ENCODE measurements at regions not wholly inside any gene's neighbourhood (a gene's known extent, or its start where the extent isn't known, plus 50 kb on each side); places are given as distances from the start of the nearest gene placed in this dataset.

- Histone ChIP-seq H3K79me2 (ENCODE audit: insufficient read depth, low read depth, low read length) (no peaks in the 10 kb centered on the region), H3K9me2 (ENCODE audit: insufficient read depth, low read length) (0 out of 2 replicates have a peak, but pooled peaks cover 4% of the 10 kb centered on the region), H3K4me1 (ENCODE audit: insufficient read depth, low read length, poor library complexity, severe bottlenecking) (no peaks in the 10 kb centered on the region), H3K4me3 (ENCODE audit: low read depth, low read length, poor library complexity, severe bottlenecking) (no peak overlapping the region), H3K27ac (ENCODE audit: low read depth, low read length, poor library complexity, severe bottlenecking) (no peak overlapping the region), H2AFZ (ENCODE audit: low read length) (no peak overlapping the region), H3K9me3 (ENCODE audit: low read length) (no peaks in the 10 kb centered on the region), H3K36me3 (ENCODE audit: insufficient read depth, low read length) (no peaks in the 10 kb centered on the region), H3K4me2 (ENCODE audit: low read length) (no peak overlapping the region), H4K20me1 (ENCODE audit: insufficient read depth, low read length) (no peaks in the 10 kb centered on the region)
- no TSS peak for BruUV-seq (replicated peaks)
- no peak for DNase-seq (ENCODE audit: low spot score)
- POLR2A ChIA-PET: no interaction called here
- TF ChIP-seq EZH2phosphoT487 (IDR thresholded peaks at IDR 0.05; ENCODE audit: borderline replicate concordance, low read depth, low read length) (no peak), CTCF (conservative IDR thresholded peaks at IDR 0.05; ENCODE audit: low read length) (no peak)
- CTCF ChIA-PET (ENCODE audit: unreplicated experiment): no interaction called here
- intact Hi-C loops (cut with micrococcal nuclease; ENCODE audit: unreplicated experiment): no loop called here
These were observed 679.9 kb downstream of the NTRK3 start for GRCh38 chr15:87576486-87577176.

DNA sequence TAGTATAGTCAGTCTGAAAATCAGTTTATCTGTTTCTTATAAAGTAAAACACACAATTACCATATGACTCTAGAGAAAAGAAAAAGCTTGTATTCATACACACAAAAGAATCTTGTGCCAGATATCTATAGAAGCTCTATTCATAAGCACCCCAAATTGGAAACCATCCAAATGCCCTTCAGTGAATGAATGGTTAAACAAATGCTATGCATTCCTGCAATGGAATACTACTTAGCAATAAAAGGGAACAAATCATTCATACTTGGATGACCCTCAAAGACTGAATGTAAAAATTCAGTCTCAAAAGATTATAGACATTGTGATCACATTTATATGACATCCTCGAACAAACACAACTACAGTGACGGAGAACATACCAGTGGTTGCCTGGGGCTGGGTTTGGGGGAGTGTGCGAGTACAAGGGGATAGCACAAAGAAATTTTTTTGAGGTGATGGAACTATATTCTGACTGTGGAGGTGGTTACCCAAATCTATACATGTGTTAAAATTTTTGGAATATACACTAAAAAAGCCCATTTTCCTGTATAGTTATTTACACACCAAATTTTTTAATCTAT, 680.6 kb downstream of the NTRK3 start:
- Histone ChIP-seq H3K4me3 (ENCODE audit: low read depth, low read length, poor library complexity, severe bottlenecking) (no peak overlapping the region), H3K4me1 (ENCODE audit: insufficient read depth, low read length, poor library complexity, severe bottlenecking) (no peaks in the 10 kb centered on the region), H3K79me2 (ENCODE audit: insufficient read depth, low read depth, low read length) (no peaks in the 10 kb centered on the region), H3K4me2 (ENCODE audit: low read length) (no peak overlapping the region), H4K20me1 (ENCODE audit: insufficient read depth, low read length) (no peaks in the 10 kb centered on the region), H3K9me2 (ENCODE audit: insufficient read depth, low read length) (0 out of 2 replicates have a peak, but pooled peaks cover 4% of the 10 kb centered on the region), H2AFZ (ENCODE audit: low read length) (no peak overlapping the region), H3K9me3 (ENCODE audit: low read length) (no peaks in the 10 kb centered on the region), H3K36me3 (ENCODE audit: insufficient read depth, low read length) (no peaks in the 10 kb centered on the region), H3K27ac (ENCODE audit: low read depth, low read length, poor library complexity, severe bottlenecking) (no peak overlapping the region)
- no peak for DNase-seq (ENCODE audit: low spot score)
- BruUV-seq (replicated peaks): no TSS peak
- ChIA-PET CTCF (ENCODE audit: unreplicated experiment) (no interaction called here), POLR2A (no interaction called here)
- intact Hi-C loops (cut with micrococcal nuclease; ENCODE audit: unreplicated experiment): no loop called here
- TF ChIP-seq EZH2phosphoT487 (IDR thresholded peaks at IDR 0.05; ENCODE audit: borderline replicate concordance, low read depth, low read length) (no peak), CTCF (conservative IDR thresholded peaks at IDR 0.05; ENCODE audit: low read length) (no peak)

DNA sequence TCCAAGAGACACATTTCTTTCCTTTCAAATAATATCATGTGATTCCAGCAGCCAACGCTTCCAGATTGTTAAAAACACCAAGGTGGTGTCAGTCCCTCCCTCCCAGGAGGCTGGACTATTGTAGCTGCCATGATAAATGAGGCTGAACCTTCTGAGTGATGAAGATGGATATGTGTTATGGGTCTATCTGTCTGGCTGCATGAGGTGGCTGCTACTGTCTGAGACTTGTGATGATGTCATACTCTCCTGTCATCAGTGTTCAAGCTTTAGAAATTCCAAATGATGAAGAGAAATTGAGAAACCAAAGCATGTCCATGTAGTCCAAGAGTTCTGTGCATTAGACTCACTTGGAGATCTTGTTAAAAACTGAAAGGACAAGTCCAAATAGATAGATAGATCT, 683.0 kb downstream of the NTRK3 start:
- Histone ChIP-seq H3K9me2 (ENCODE audit: insufficient read depth, low read length) (0 out of 2 replicates have a peak, but pooled peaks cover 4% of the 10 kb centered on the region), H4K20me1 (ENCODE audit: insufficient read depth, low read length) (no peaks in the 10 kb centered on the region), H3K79me2 (ENCODE audit: insufficient read depth, low read depth, low read length) (no peaks in the 10 kb centered on the region), H3K4me2 (ENCODE audit: low read length) (no peak overlapping the region), H3K36me3 (ENCODE audit: insufficient read depth, low read length) (no peaks in the 10 kb centered on the region), H3K9me3 (ENCODE audit: low read length) (no peaks in the 10 kb centered on the region), H3K27ac (ENCODE audit: low read depth, low read length, poor library complexity, severe bottlenecking) (no peak overlapping the region), H3K4me1 (ENCODE audit: insufficient read depth, low read length, poor library complexity, severe bottlenecking) (no peaks in the 10 kb centered on the region), H2AFZ (ENCODE audit: low read length) (no peak overlapping the region), H3K4me3 (ENCODE audit: low read depth, low read length, poor library complexity, severe bottlenecking) (no peak overlapping the region)
- TF ChIP-seq CTCF (conservative IDR thresholded peaks at IDR 0.05; ENCODE audit: low read length) (no peak), EZH2phosphoT487 (IDR thresholded peaks at IDR 0.05; ENCODE audit: borderline replicate concordance, low read depth, low read length) (no peak)
- no peak for DNase-seq (ENCODE audit: low spot score)
- ChIA-PET POLR2A (no interaction called here), CTCF (ENCODE audit: unreplicated experiment) (no interaction called here)
- no TSS peak for BruUV-seq (replicated peaks)
- intact Hi-C loops (cut with micrococcal nuclease; ENCODE audit: unreplicated experiment): no loop called here

All from OCI-LY7 (cell line).